Epithelial cell of proximal tubule (primary cell): ENCODE measurements at regions not wholly inside any gene's neighbourhood (a gene's known extent, or its start where the extent isn't known, plus 50 kb on each side); places are given as distances from the start of the nearest gene placed in this dataset.

Source experiments
- DNase-seq: peaks from one replicate; pipeline ENCODE4 v3.0.0-alpha.2; 2011; ENCODE audit warnings: low read depth
- H3K4me3 ChIP-seq: 2 replicates; pipeline ENCODE4 v1.5.1; 2011; ENCODE audit warnings: low read depth, mild to moderate bottlenecking, low read length
- TF ChIP-seq, protein P1 (sequence below): conservative IDR thresholded peaks from 2 replicates; pipeline ENCODE4 v1.5.1; 2012; ENCODE audit warnings: low read depth, mild to moderate bottlenecking, low read length

DNA sequence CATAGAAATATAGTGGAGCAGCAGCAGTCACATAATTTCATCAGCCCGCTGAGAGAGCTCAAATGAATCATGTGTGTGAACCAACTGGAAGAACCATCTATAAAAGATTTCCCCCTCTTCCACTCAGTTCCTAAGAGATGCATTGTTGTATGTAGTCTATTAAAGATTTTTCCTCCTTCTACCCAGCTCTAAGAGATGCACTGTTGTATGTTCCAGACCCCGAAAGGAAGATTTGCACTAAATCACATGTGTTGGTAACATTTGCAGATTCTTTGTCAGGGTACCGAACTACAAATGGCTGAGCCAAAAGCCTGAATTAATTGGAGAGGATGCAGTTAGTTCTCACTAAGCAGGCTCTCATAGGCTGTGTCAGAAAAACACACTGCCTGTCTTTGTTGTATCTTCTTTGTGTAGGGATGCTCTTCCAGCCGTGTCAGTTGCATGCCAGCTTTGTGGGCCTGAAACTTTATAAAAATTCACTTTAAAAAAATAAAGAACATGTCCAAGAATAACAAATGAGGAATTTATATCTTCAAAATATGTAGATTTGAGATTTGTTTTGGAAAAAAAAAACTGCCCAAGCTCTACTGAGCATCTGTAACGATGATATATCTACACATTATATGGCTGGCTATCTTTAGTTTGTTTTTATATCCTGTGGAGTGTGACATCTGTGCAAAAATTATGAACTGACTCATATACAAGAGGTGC, 223.1 kb downstream of the MZT1 start:
- DNase-seq = no peak
- TF ChIP-seq, protein P1, sequence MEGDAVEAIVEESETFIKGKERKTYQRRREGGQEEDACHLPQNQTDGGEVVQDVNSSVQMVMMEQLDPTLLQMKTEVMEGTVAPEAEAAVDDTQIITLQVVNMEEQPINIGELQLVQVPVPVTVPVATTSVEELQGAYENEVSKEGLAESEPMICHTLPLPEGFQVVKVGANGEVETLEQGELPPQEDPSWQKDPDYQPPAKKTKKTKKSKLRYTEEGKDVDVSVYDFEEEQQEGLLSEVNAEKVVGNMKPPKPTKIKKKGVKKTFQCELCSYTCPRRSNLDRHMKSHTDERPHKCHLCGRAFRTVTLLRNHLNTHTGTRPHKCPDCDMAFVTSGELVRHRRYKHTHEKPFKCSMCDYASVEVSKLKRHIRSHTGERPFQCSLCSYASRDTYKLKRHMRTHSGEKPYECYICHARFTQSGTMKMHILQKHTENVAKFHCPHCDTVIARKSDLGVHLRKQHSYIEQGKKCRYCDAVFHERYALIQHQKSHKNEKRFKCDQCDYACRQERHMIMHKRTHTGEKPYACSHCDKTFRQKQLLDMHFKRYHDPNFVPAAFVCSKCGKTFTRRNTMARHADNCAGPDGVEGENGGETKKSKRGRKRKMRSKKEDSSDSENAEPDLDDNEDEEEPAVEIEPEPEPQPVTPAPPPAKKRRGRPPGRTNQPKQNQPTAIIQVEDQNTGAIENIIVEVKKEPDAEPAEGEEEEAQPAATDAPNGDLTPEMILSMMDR = no peak
- H3K4me3 ChIP-seq = no peak overlapping the region

DNA sequence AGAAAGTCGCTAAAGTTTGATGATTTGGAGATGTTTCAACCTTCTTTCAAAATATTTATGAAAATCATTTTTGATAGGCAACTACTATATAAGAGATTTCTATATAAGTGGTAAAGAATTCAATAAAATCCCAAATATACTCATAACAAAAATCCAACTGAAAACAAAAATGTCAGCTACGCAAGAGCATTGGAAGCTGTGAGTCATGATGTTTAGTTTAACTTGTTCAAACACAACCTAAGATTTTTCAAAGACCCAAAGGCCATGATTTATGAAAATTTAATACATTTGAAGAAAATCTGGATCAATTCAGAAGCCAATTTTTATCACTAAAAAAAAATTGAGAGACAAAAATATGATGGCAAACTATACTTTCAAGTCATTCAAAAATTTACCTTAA, 226.6 kb downstream of the MZT1 start:
- H3K4me3 ChIP-seq = no peak overlapping the region
- DNase-seq = no peak
- TF ChIP-seq, protein P1 = no peak

DNA sequence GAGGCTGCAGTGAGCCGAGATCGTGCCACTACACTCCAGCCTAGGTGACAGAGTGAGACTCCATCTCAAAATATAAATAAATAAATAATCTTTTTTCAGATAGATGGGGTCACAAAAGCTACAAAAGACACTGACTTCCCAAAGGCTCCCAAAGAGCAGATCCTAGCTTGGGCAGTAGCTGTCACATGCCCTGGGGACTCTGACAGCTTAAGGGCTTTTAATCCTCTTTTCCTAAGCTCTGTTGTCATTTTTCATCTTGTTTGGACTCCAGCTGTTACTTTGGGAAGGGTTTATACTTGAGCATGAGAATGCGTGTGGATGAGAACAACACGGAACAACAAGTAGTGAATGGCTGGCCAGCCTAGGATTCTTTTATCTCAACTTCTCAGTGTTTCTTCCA, 231.7 kb downstream of the MZT1 start:
- TF ChIP-seq, protein P1 = no peak
- no peak for DNase-seq
- H3K4me3 ChIP-seq = no peak overlapping the region

DNA sequence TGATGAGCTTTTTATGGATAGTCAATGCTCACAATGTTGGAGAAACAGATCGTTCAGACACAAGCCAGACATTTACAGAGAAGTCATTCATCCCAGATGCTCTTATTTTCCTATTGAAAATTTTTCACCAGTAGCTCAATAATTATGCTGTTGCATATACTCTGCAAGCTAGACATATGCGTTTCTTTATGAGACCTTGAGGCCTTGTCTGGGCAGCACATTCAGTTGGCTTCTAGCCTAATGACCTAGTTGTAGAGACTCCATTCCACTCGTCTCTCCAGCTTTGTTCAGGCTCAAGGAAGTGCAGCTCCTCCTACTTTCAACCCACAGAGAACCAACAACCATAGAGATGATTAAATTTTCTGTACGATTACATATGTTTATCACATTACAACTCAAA, 237.7 kb downstream of the MZT1 start:
- DNase-seq = no peak
- H3K4me3 ChIP-seq = no peak overlapping the region
- TF ChIP-seq, protein P1 = no peak

DNA sequence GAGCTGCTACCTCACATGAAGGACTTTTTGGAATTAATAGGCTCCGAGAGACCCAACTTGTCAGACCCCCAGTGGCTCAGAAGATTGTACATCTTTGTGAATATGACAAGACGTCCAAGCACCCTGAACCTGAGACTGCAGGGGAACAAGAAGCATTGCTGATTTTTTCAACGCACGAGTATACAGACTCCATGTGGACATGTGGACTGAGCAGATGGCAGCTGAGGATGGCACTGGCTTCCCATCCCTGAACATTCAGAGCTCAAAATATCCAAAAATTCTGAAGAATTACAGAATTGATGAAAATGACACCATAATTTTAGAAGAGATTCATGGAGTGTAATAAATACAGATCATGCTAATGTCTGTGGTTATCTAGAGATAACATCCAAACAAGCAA, 254.1 kb downstream of the MZT1 start:
- H3K4me3 ChIP-seq = no peak overlapping the region
- TF ChIP-seq, protein P1 = no peak
- no peak for DNase-seq

DNA sequence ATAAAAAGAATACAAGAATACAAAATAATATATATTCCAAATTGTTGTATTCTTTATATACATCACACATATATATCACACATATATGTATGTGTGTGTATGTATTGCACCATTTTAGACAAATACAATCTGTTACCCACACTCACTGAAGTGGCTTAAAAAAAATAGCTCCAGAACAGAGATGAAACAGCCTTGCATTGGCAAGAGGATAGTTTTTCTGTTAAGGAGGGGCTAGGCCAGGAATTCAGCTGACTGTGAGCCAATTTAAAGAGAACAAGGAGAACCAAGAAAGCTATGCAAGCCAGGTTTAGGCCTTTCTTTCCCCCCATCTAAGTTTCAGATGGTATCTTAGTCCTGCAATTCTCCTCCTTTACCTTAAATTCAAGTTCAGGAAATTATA, 257.5 kb downstream of the MZT1 start:
- TF ChIP-seq, protein P1 = no peak
- DNase-seq = no peak
- H3K4me3 ChIP-seq = no peak overlapping the region

DNA sequence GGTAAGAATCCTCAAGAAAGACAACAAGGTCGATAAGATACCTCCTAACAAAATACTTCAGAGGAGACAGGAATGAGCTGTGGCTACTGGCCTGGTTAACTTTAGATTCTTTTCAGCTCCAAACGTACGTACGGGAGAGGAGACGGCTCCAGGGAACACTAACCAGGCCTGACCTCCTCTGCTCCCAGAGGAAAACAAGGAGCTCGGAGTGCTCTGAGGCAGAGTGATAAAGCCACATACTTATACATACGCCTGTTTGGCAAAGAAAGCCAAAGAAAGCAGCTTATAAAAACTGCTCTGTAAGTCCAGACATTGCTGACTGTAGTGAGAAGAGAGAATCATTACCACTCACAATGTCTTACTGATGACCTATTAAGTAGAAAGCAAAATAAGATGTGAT, 263.9 kb downstream of the MZT1 start:
- no peak overlapping the region for H3K4me3 ChIP-seq
- TF ChIP-seq, protein P1 = no peak
- peak; percentile 44 for DNase-seq
